OCI-LY1 (cell line): ENCODE measurements at regions not wholly inside any gene's neighbourhood (a gene's known extent, or its start where the extent isn't known, plus 50 kb on each side); places are given as distances from the start of the nearest gene placed in this dataset.

Source experiments
- CTCF ChIP-seq: fragments of 200-600 bp; sonication (generic), shearing (Covaris generic); IDR thresholded peaks from 2 replicates; pipeline ENCODE4 v1.5.1; 2017; ENCODE audit warnings: mild to moderate bottlenecking, antibody characterized with exemption, low read length, moderate library complexity, mixed read lengths
- EZH2 ChIP-seq: fragments of 200-600 bp; sonication (generic), shearing (Covaris generic); IDR thresholded peaks from 2 replicates; pipeline ENCODE4 v1.8.0; 2017; ENCODE audit warnings: borderline replicate concordance, mixed run types, mild to moderate bottlenecking, antibody characterized with exemption, low read length, moderate library complexity, mixed read lengths

DNA sequence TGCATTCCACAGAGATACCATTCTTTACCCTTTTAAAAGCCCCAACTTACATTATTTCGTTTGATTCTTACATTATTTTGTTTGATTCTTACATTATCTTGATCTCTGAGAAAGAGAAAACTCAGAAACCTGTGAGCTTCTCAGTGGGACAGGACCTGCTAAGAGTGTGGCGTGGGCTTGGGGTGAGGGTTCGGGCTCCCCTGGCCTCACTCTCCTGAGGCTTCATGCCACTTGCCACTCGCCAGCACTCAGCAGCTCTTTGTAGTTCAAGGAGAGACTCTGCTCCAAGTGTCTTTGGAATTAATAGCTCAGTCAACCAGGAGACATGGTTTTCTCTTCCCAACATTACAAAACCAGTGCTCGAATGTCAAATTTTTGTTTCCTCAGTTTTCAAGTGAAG is 132.4 kb upstream of the RGS17 start:
- TF ChIP-seq EZH2 (no peak), CTCF (no peak)
